Left hindlimb (tissue), 1 donor: ENCODE measurements at regions not wholly inside any gene's neighbourhood (a gene's known extent, or its start where the extent isn't known, plus 50 kb on each side); places are given as distances from the start of the nearest gene placed in this dataset.

Experiments used
- DNase-seq: peaks from one replicate; pipeline ENCODE4 v3.0.0-alpha.2; 2018

DNA sequence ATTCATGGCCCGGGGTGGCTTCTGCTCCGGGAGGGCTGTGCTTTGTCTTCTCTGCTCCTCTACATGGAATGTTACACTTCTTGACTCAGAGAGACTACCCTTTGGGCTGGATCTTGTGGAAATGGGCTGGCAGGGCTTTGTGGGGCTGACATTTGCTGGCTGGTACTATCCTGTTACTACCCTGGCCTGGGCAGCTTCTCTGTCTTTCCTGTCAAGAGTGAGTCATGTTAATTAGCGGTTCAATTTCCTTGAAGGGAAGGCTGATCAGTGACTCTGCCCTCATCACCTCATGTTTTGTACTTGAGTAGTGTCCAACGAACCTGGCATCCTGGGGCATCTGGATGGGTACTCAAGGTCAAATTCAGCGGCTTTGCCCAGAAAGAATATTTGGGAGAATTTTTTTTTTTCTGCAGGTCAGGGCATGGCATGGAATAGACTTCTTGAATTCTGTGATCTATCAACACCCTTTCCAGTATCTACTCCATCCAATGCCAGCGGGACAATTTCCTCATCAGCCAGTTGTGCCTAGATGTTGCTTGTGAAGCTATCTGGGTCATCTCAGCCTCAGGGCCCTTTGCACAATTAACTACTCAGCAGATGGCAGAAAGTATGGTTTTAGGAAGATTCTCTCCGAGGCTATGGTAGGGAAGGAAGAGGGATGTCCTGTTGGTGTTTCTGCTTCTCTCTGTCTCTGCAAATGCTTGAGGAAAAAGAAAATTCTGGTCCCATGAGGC lies 140.5 kb upstream of the PLET1 start:
- no peak for DNase-seq

- no peak for DNase-seq
These were observed 142.8 kb upstream of the PLET1 start for GRCh38 chr11:112403432-112403831.

- DNase-seq: no peak
These were observed 143.5 kb upstream of the PLET1 start for GRCh38 chr11:112404112-112404511.

- DNase-seq: no peak
These were observed 147.9 kb upstream of the PLET1 start for GRCh38 chr11:112408517-112408916.

DNA sequence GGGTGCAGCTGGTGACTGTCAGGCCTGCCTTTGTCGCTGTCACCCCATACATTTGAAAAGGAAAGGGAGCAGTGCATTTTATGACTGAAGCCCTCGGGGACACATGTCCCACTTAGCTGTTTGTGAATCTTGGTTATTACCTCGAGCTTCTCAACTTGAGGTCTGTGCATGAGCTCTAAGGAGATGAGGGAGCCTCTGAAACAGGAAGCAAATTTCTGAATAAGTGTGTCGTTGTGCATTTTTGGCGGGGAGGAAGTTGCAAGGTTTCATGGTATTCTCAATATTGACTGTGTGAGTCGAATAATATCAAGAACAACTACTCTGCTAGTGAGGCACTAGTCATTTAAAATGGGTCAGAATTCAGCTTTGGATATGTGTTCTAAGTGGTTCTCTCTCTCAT lies 149.7 kb upstream of the PLET1 start:
- no peak for DNase-seq

DNA sequence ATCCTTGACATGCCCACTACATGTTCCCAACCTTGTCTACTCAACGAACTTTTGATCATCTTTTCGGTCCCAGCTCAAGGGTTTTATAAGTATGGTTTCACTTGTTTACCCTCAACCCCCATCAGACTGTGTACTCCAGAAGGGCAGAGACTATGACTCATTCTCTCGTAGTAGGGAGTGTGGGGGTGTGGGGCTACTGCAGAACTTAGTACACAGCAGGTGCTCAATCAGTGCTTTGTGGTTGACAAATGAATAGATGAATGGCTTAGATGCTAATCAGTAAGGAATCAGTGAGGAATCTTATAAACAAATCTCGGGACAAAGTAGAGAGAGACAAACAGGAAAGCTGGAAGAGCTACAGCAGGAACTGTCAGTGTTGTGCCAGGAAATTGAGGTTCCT lies 151.7 kb upstream of the PLET1 start:
- no peak for DNase-seq

GRCh38 chr11:112417339-112417738 lies 156.7 kb upstream of the PLET1 start:
- no peak for DNase-seq

GRCh38 chr11:112418438-112418837 lies 157.8 kb upstream of the PLET1 start:
- DNase-seq: no peak

GRCh38 chr11:112421879-112422278 lies 161.2 kb upstream of the PLET1 start:
- no peak for DNase-seq

DNA sequence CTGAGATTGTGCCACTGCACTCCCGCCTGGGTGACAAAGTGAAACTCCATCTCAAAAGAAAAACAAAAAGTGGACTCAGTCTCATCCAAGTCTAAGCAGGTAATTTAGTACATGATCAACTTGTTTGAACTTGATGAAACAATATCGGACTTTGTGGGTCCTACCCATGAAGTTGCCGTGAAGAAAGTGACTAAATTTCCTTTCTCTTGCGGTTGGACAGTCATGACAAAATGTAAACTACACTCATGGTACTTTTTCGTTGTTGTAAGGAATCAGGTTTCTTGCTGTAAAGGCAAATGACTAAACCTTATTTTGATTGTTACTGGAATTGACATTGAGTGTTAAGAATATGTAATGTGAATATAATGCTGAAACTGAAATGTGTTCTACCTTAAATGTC lies 164.5 kb upstream of the PLET1 start:
- no peak for DNase-seq

GRCh38 chr11:112437096-112437495 lies 176.4 kb upstream of the PLET1 start:
- no peak for DNase-seq

DNA sequence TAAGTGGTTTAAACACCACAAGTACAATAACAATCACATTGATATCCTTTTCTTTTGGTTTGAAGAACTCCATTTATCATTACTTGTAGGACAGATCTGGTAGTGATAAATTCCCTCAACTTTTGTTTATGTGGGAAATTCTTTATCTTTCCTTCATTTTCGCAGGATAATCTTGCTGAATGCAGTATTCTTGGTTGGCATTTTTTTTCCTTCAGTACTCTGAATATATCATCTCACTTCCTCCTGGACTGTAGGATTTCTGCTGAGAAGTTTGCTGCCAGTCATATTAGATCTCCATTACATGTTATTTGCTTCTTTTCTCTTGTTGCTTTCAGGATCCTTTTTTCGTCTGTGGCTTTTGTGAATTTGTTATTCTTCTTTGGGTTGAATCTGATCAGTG lies 179.0 kb upstream of the PLET1 start:
- no peak for DNase-seq

GRCh38 chr11:112440518-112440917 lies 179.9 kb upstream of the PLET1 start:
- no peak for DNase-seq

GRCh38 chr11:112448168-112448567 lies 187.5 kb upstream of the PLET1 start:
- no peak for DNase-seq

- DNase-seq: no peak
These were observed 188.1 kb upstream of the PLET1 start for GRCh38 chr11:112448806-112449205.

- DNase-seq: no peak
These were observed 190.6 kb upstream of the PLET1 start for GRCh38 chr11:112451250-112451649.

- no peak for DNase-seq
These were observed 193.2 kb upstream of the PLET1 start for GRCh38 chr11:112453601-112454577.

- DNase-seq: no peak
These were observed 194.2 kb upstream of the PLET1 start for GRCh38 chr11:112454841-112455240.

DNA sequence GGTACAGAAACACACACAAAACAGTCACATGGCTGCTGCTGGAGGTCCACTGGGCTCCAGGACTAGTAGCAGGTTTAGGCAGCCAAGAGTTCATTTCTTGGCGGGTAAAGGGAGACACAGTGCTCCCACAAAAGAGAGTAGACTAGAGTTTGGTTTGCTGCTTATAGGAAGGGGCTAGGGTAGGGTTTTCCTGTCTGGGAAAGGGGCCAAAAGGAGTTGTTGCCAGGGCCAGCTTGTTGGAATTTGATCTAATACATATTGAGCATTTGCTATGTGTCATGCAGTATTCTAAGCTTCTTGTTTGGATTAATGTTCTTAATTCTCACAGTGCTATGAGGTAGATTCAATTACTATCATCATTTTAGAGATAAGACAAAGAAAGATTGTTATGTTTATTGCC lies 195.1 kb upstream of the PLET1 start:
- no peak for DNase-seq

GRCh38 chr11:112457532-112457931 lies 196.9 kb upstream of the PLET1 start:
- no peak for DNase-seq

GRCh38 chr11:112459001-112459400 lies 198.3 kb upstream of the PLET1 start:
- no peak for DNase-seq

DNA sequence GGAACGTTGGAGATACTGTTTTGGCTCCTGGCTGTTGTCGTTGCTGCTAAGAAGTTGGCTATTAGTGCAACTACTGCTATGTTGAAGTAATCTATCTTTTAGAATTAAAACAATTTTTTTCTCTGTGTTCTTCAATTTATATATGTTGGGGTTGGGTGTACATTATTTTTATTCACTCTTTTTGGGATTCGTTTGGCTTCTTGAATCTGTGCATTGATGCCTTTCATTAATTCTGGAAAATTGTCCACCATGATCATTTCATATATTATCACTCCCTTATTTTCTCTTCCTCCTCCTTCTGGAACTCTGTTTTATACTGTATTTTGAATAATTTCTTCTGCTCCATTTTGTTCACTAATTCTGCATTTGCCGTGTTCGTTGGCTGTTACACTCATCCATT lies 199.5 kb upstream of the PLET1 start:
- DNase-seq: no peak

DNA sequence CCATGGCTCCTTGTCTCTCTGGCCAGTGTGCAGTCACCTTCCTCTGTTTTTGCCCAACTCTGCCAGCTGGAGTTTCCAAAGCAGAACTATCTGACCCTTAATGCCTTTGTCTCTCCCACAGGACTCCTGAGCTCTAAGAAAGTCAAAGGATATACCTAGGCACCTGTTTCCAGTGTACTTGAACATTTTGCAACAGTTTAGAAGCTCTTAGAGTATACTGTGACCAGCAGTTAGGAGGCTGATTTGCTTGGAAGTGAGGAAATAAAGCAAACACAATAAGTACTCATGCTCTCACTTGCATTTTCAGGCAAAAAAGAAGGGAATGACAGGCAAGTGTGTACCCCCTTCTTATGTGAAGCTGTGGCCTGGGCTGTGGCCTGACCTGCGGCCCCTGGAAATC lies 204.3 kb upstream of the PLET1 start:
- no peak for DNase-seq

DNA sequence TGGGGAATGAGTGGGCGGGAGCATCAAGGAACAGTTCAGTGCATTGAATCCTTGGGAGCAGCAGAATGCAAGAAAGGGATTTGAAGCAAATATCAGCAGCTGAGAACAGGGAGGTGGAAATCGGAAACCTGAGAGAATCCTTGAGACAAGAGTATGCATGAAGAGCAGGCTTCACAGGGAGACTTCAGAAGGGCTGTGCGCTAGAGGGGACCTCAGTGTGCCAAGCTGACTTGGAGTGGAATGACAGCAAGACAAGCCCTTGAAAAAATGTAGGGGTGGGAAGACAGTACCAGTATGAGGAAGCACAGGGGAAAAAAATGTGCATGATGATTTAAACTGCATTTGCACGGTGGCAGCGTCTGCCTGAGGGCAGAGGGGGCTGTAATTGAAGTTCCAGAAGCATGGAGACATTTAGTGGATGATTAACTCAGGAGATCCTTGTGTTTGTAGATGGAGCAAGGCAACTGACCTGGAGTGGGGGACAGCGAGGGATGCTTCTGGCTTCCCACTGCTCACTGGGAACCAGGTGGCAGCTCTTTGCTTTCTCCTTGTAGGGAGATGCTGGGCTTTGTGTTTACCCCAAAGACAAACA lies 204.9 kb upstream of the PLET1 start:
- no peak for DNase-seq
